ENCODE measurements at regions not wholly inside any gene's neighbourhood (a gene's known extent, or its start where the extent isn't known, plus 50 kb on each side); places are given as distances from the start of the nearest gene placed in this dataset.

DNA sequence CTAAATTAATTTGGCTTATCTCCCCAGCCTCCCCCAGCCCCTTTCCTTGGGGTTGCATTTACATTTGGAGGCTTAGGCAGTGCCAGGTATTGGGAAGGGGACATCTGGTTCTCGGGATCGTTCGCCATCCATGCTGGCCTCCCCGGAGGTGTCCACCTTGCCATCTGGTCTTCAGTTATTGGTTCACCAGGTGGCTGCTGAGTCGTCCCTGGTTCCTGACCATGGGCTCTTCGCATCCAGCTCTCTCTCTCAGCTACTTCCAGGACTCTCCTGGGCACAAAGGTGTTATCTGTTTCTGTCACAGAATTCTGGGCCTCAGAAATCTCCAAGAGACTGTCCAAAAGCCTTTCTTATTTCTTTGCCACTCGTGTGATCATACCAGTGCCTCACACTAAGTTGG lies 75.4 kb upstream of the SCOC start:
- no peak for DNase-seq (ENCODE audit: low read depth)
- TF ChIP-seq, protein P1, sequence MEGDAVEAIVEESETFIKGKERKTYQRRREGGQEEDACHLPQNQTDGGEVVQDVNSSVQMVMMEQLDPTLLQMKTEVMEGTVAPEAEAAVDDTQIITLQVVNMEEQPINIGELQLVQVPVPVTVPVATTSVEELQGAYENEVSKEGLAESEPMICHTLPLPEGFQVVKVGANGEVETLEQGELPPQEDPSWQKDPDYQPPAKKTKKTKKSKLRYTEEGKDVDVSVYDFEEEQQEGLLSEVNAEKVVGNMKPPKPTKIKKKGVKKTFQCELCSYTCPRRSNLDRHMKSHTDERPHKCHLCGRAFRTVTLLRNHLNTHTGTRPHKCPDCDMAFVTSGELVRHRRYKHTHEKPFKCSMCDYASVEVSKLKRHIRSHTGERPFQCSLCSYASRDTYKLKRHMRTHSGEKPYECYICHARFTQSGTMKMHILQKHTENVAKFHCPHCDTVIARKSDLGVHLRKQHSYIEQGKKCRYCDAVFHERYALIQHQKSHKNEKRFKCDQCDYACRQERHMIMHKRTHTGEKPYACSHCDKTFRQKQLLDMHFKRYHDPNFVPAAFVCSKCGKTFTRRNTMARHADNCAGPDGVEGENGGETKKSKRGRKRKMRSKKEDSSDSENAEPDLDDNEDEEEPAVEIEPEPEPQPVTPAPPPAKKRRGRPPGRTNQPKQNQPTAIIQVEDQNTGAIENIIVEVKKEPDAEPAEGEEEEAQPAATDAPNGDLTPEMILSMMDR (IDR thresholded peaks at IDR 0.05; ENCODE audit: insufficient read depth, low read length), result no peak
- H3K4me3 ChIP-seq (ENCODE audit: low read depth, low read length), result no peak overlapping the region

DNA sequence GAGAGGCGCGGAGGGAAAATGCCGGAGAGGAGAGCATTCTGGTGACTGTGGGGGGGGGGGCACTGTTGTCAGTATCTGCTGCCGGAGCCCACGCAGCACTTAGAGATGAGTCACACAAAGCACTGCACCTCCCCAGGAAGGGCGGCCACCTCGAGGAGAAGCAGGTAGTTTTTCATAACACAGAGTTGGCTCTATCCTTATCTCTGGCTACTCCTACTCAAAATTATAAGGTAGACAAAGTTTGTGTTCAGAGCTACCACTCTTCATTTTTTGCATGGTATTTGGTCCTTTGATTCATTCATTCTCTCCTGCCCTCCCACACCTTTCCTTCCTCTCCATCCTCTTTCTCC lies 76.2 kb upstream of the SCOC start:
- no peak for DNase-seq (ENCODE audit: low read depth)
- no peak overlapping the region for H3K4me3 ChIP-seq (ENCODE audit: low read depth, low read length)
- TF ChIP-seq, protein P1 (IDR thresholded peaks at IDR 0.05; ENCODE audit: insufficient read depth, low read length), result no peak

DNA sequence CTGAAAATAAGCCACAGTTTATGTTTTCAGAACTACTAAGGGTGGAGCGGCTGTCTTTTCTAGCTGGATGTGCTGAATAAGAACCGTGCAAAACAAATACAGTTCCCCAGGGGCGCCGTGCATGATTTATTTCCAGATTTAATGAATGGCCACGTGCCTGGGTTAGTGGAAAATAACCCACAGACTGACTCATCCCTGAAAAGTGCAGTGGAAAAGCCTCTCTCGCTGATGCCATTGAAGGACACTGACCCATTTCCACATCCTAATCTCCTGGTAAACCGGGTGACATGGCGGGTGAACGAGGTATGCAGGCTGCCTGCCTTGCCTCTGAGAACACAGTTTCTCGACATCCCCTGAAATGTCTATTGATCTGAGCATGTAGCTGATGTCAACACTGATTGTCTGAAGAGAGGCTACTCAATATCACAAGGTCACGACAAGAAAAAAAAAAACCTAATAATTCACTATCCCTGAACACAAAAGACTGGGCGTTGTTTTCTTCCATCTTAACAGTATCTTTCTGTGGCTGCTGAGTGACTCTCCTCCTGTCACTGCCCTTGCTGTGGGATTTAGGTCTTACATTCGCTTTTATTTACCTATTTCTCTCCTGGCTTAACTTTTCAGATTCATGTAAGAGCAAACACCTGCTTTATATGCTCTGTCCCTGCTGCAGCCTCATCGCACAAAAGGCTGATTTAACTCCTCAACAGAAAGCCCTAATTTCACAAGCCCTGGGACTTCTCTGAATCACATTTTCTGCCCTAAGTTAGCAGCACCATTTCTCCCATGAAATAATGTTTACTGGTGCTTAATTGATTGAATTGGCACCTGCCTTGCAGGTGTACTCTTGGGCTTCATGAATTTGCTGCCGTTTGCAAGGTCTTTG lies 76.9 kb upstream of the SCOC start:
- TF ChIP-seq, protein P1 (IDR thresholded peaks at IDR 0.05; ENCODE audit: insufficient read depth, low read length), result no peak
- H3K4me3 ChIP-seq (ENCODE audit: low read depth, low read length), result peak overlapping the region; percentile 13
- peak; percentile 95 for DNase-seq (ENCODE audit: low read depth)

- no peak overlapping the region for H3K4me3 ChIP-seq (ENCODE audit: low read depth, low read length)
- DNase-seq (ENCODE audit: low read depth), result no peak
- TF ChIP-seq, protein P1 (IDR thresholded peaks at IDR 0.05; ENCODE audit: insufficient read depth, low read length), result no peak
Measured at GRCh38 chr4:140293979-140294378, 79.5 kb upstream of the SCOC start.

DNA sequence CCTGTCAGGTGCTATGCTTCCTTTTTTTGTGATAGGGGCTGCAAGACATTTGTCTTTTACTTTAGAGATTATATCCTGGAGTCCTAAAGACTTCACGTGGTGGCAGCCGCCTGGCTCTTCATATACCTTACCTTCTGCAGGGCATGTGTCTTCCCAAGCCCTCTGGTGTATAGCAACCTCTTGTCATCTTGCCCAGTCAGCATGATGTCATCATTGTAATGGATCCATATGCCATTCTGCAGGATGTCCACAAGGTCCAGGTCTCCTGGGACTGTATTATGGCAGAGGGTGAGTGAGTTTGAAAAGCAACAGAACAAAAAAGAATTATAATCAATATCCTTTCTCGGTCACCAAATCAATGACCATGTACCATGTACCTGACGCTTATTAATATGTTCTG lies 82.2 kb upstream of the SCOC start:
- H3K4me3 ChIP-seq (ENCODE audit: low read depth, low read length), result no peak overlapping the region
- DNase-seq (ENCODE audit: low read depth), result no peak
- TF ChIP-seq, protein P1 (IDR thresholded peaks at IDR 0.05; ENCODE audit: insufficient read depth, low read length), result no peak

DNA sequence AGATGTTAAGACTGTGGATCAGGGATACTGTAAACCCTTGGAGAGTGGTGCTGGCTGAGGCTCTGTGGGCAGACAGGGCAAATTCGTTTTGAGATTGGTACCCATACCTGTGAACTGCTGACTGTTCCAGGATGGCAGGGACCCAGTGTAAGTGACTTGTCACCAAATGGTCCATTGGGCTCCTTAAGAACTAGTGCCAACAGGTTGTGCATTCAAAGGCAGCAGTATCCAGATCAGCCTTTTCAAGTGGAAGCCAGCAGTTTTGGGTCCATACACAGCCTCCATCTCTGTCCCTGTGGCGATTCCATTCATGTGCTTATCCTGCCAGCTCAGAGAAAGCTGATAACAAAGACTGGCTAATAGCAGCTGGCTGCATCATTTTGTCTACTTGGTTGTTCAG lies 84.0 kb upstream of the SCOC start:
- no peak for DNase-seq (ENCODE audit: low read depth)
- TF ChIP-seq, protein P1 (IDR thresholded peaks at IDR 0.05; ENCODE audit: insufficient read depth, low read length), result no peak
- H3K4me3 ChIP-seq (ENCODE audit: low read depth, low read length), result no peak overlapping the region

- TF ChIP-seq, protein P1 (IDR thresholded peaks at IDR 0.05; ENCODE audit: insufficient read depth, low read length), result no peak
- no peak for DNase-seq (ENCODE audit: low read depth)
- no peak overlapping the region for H3K4me3 ChIP-seq (ENCODE audit: low read depth, low read length)
Measured at GRCh38 chr4:140286456-140286855, 87.0 kb upstream of the SCOC start.
